Spleen (tissue), 11 donors: ENCODE measurements at regions not wholly inside any gene's neighbourhood (a gene's known extent, or its start where the extent isn't known, plus 50 kb on each side); places are given as distances from the start of the nearest gene placed in this dataset.

Experiments used
- DNase-seq: peaks from one replicate; pipeline ENCODE4 v3.0.0-alpha.2; 2020
- H3K27ac ChIP-seq, 8 donors: fragments of 200-600 bp; sonication (generic) in 7 of 8; 1 replicate in 4 of 8; 2 replicates in 4 of 8; pipeline versions ENCODE4 v1.5.0 to v1.8.0; 2016 to 2021; ENCODE audit warnings: inconsistent platforms in 4 of 8, mild to moderate bottlenecking in 4 of 8, moderate library complexity in 1 of 8
- H3K27me3 ChIP-seq, 7 donors: fragments of 200-600 bp; sonication (generic) in 6 of 7; replicated peaks in 1 of 7; 1 replicate in 4 of 7; 2 replicates in 3 of 7; pipeline versions ENCODE4 v1.5.0 to v1.8.0; 2016 to 2021; ENCODE audit warnings: inconsistent platforms in 3 of 7, mild to moderate bottlenecking in 1 of 7
- H3K36me3 ChIP-seq, 6 donors: fragments of 200-600 bp; sonication (generic) in 5 of 6; 1 replicate in 4 of 6; 2 replicates in 2 of 6; pipeline versions ENCODE4 v1.5.0 to v1.8.0; 2016 to 2021; ENCODE audit warnings: inconsistent platforms in 2 of 6
- H3K4me1 ChIP-seq, 6 donors: fragments of 200-600 bp; sonication (generic) in 5 of 6; 1 replicate in 3 of 6; 2 replicates in 3 of 6; pipeline versions ENCODE4 v1.5.0 to v1.8.0; 2016 to 2021; ENCODE audit warnings: inconsistent platforms in 3 of 6
- H3K4me3 ChIP-seq, 8 donors: fragments of 200-600 bp; sonication (generic) in 7 of 8; 1 replicate in 4 of 8; 2 replicates in 4 of 8; pipeline versions ENCODE4 v1.5.0 to v1.8.0; 2016 to 2021; ENCODE audit warnings: inconsistent platforms in 4 of 8, mild to moderate bottlenecking in 4 of 8, moderate library complexity in 2 of 8
- H3K9me3 ChIP-seq, 8 donors: fragments of 200-600 bp; sonication (generic) in 7 of 8; 1 replicate in 4 of 8; 2 replicates in 4 of 8; pipeline versions ENCODE4 v1.5.0 to v1.8.0; 2016 to 2021; ENCODE audit warnings: inconsistent platforms in 4 of 8
- CTCF ChIP-seq, 11 experiments: fragments of 200-600 bp in 7 of 11; fragments of 450-650 bp in 4 of 11; sonication (generic) in 4 of 11; IDR thresholded peaks in 8 of 11; conservative IDR thresholded peaks in 3 of 11; 1 replicate in 7 of 11; 2 replicates in 4 of 11; pipeline versions ENCODE4 v1.4.0 to v1.8.0; 2016 to 2021; ENCODE audit warnings: antibody characterized with exemption in 11 of 11, inconsistent platforms in 4 of 11, mild to moderate bottlenecking in 1 of 11
- POLR2A ChIP-seq, 3 donors: fragments of 450-650 bp; IDR thresholded peaks; one replicate each; pipeline ENCODE4 v1.5.1; 2017; ENCODE audit warnings: antibody characterized with exemption in 3 of 3, mild to moderate bottlenecking in 1 of 3
- POLR2AphosphoS5 ChIP-seq, 3 donors: sonication (generic); formaldehyde crosslinking; IDR thresholded peaks; one replicate each; pipeline ENCODE4 v1.5.1; 2017; ENCODE audit warnings: antibody characterized with exemption in 3 of 3
- WGBS, 5 donors: extraction: QIAGEN DNeasy Blood & Tissue Kit in 3 of 5; methylation state at CpG; one replicate each; pipeline versions ENCODE4 v1.1.5 to v1.1.7; 2013 to 2018; 5-methylcytosine and 5-hydroxymethylcytosine counted together
- intact Hi-C: fragments of 100-400 bp; cut with DNase I; formaldehyde crosslinking; loops from one replicate; pipeline ENCODE4 v1.15.0; 2023; ENCODE audit warnings: low total_unique reads
- donor health status: healthy with polysubstance abuse.
- donor health status: DM: no; HTN: no; CAD: no; lungs with moderate emphysema.
- donor health status: DM: no; HTN: no; CAD: no.
- donor health status: Bipolar disorder and iron deficiency.
- donor health status: healthy.
- donor health status: DM: no; HTN: no; CAD: no.
- donor health status: DM: yes; HTN: yes; CAD: no.

- intact Hi-C loops = no loop called here
- DNase-seq = no peak
- Histone ChIP-seq H3K27me3 (no peaks in the 10 kb centered on the region), H3K27ac (no peak overlapping the region), H3K4me3 (no peak overlapping the region), H3K36me3 (no peaks in the 10 kb centered on the region), H3K4me1 (no peaks in the 10 kb centered on the region), H3K9me3 (peaks cover 0 to 8% (median 0%) of the 10 kb centered on the region in 8 donors)
- no peak for TF ChIP-seq POLR2A (IDR thresholded peaks at IDR 0.05)
- no peak for TF ChIP-seq CTCF (IDR thresholded peaks at IDR 0.05 in 8 of 11, conservative IDR thresholded peaks at IDR 0.05 in 3 of 11)
- TF ChIP-seq POLR2AphosphoS5 (IDR thresholded peaks at IDR 0.05) = no peak
- 65 to 85% (median 70%) methylated on average over 4 of the region's 4 CpGs for WGBS, 5 donors
Observed at GRCh38 chr4:170662250-170662649, 572.5 kb upstream of the AADAT start.

- no peak for DNase-seq
- WGBS, 5 donors = 68 to 90% (median 71%) methylated on average over 2 of the region's 2 CpGs
- Histone ChIP-seq H3K27ac (no peak overlapping the region), H3K4me3 (no peak overlapping the region), H3K4me1 (no peaks in the 10 kb centered on the region), H3K36me3 (no peaks in the 10 kb centered on the region), H3K27me3 (no peaks in the 10 kb centered on the region), H3K9me3 (peaks cover 0 to 8% (median 0%) of the 10 kb centered on the region in 8 donors)
- intact Hi-C loops = no loop called here
- TF ChIP-seq POLR2AphosphoS5 (IDR thresholded peaks at IDR 0.05) = no peak
- no peak for TF ChIP-seq CTCF (IDR thresholded peaks at IDR 0.05 in 8 of 11, conservative IDR thresholded peaks at IDR 0.05 in 3 of 11)
Observed at GRCh38 chr4:170657761-170658160, 568.0 kb upstream of the AADAT start.

GRCh38 chr4:170656506-170656905, 566.8 kb upstream of the AADAT start:
- 56 to 66% (median 61%) methylated on average over 2 of the region's 2 CpGs for WGBS, 5 donors
- Histone ChIP-seq H3K27ac (no peak overlapping the region), H3K4me3 (no peak overlapping the region), H3K36me3 (no peaks in the 10 kb centered on the region), H3K9me3 (peaks cover 0 to 8% (median 0%) of the 10 kb centered on the region in 8 donors), H3K27me3 (no peaks in the 10 kb centered on the region), H3K4me1 (no peaks in the 10 kb centered on the region)
- DNase-seq = no peak
- TF ChIP-seq POLR2A (IDR thresholded peaks at IDR 0.05) = no peak
- TF ChIP-seq CTCF (IDR thresholded peaks at IDR 0.05 in 8 of 11, conservative IDR thresholded peaks at IDR 0.05 in 3 of 11) = no peak
- no peak for TF ChIP-seq POLR2AphosphoS5 (IDR thresholded peaks at IDR 0.05)
- intact Hi-C loops = no loop called here

- Histone ChIP-seq H3K9me3 (peaks cover 0 to 9% (median 0%) of the 10 kb centered on the region in 8 donors), H3K27ac (no peak overlapping the region), H3K36me3 (no peaks in the 10 kb centered on the region), H3K4me1 (no peaks in the 10 kb centered on the region), H3K4me3 (no peak overlapping the region), H3K27me3 (no peaks in the 10 kb centered on the region)
- intact Hi-C loops = no loop called here
- no peak for DNase-seq
- TF ChIP-seq POLR2AphosphoS5 (IDR thresholded peaks at IDR 0.05) (no peak), CTCF (IDR thresholded peaks at IDR 0.05 in 8 of 11, conservative IDR thresholded peaks at IDR 0.05 in 3 of 11) (no peak), POLR2A (IDR thresholded peaks at IDR 0.05) (no peak)
Observed at GRCh38 chr4:170652571-170652970, 562.8 kb upstream of the AADAT start.
